KBM-7 (cell line): ENCODE measurements at regions not wholly inside any gene's neighbourhood (a gene's known extent, or its start where the extent isn't known, plus 50 kb on each side); places are given as distances from the start of the nearest gene placed in this dataset.
"Not testable (repeated sequence)": the region's sequence is repeated elsewhere in the genome, so short reads cannot be mapped to it uniquely, and the experiment has no call there.

Experiments
- DNase-seq: peaks from one replicate; pipeline ENCODE4 v3.0.0-alpha.2; 2015
- in situ Hi-C: fragments of 300-500 bp; cut with MboI; formaldehyde crosslinking; loops from 2 replicates; pipeline ENCODE4 v1.14.3; 2020; ENCODE audit warnings: low sequenced_read_pairs, low pct_unique_long_range_greater_than_20kb, mixed read lengths

- in situ Hi-C loops, result no loop called here
- no peak for DNase-seq
Observed at GRCh38 chr9:89841456-89841855, 236.6 kb downstream of the GADD45G start.

GRCh38 chr9:89842267-89842768, 237.5 kb downstream of the GADD45G start:
- in situ Hi-C loops, result no loop called here
- DNase-seq, result no peak

GRCh38 chr9:89843074-89843473, 238.3 kb downstream of the GADD45G start:
- no peak for DNase-seq
- in situ Hi-C loops, result no loop called here

- in situ Hi-C loops, result no loop called here
- DNase-seq, result no peak
Observed at GRCh38 chr9:89843591-89843990, 238.8 kb downstream of the GADD45G start.

- in situ Hi-C loops, result no loop called here
- DNase-seq, result no peak
Observed at GRCh38 chr9:89844075-89844474, 239.3 kb downstream of the GADD45G start.

- in situ Hi-C loops, result no loop called here
- DNase-seq, result no peak
Observed at GRCh38 chr9:89844535-89844934, 239.7 kb downstream of the GADD45G start.

GRCh38 chr9:89845321-89845720, 240.5 kb downstream of the GADD45G start:
- no peak for DNase-seq
- in situ Hi-C loops, result no loop called here

- in situ Hi-C loops, result no loop called here
- no peak for DNase-seq
Observed at GRCh38 chr9:89845862-89846261, 241.1 kb downstream of the GADD45G start.

GRCh38 chr9:89848060-89849040, 243.5 kb downstream of the GADD45G start:
- in situ Hi-C loops, result no loop called here
- no peak for DNase-seq

GRCh38 chr9:89849096-89849495, 244.3 kb downstream of the GADD45G start:
- in situ Hi-C loops, result no loop called here
- no peak for DNase-seq

GRCh38 chr9:89850153-89850552, 245.3 kb downstream of the GADD45G start:
- DNase-seq, result no peak
- in situ Hi-C loops, result no loop called here

GRCh38 chr9:89850631-89851325, 246.0 kb downstream of the GADD45G start:
- in situ Hi-C loops, result no loop called here
- no peak for DNase-seq

- no peak for DNase-seq
- in situ Hi-C loops, result no loop called here
Observed at GRCh38 chr9:89853161-89853560, 248.3 kb downstream of the GADD45G start.

GRCh38 chr9:89853931-89854330, 249.1 kb downstream of the GADD45G start:
- in situ Hi-C loops, result no loop called here
- DNase-seq, result no peak

GRCh38 chr9:89854715-89855475, 250.1 kb downstream of the GADD45G start:
- no peak for DNase-seq
- in situ Hi-C loops, result no loop called here

GRCh38 chr9:89856296-89856695, 251.5 kb downstream of the GADD45G start:
- DNase-seq, in situ Hi-C loops: not testable (repeated sequence)

GRCh38 chr9:89856950-89857349, 252.1 kb downstream of the GADD45G start:
- in situ Hi-C loops, DNase-seq: not testable (repeated sequence)

GRCh38 chr9:89859842-89860241, 255.0 kb downstream of the GADD45G start:
- in situ Hi-C loops, DNase-seq: not testable (repeated sequence)

GRCh38 chr9:89861371-89861770, 256.6 kb downstream of the GADD45G start:
- DNase-seq, in situ Hi-C loops: not testable (repeated sequence)
